ENCODE measurements at regions not wholly inside any gene's neighbourhood (a gene's known extent, or its start where the extent isn't known, plus 50 kb on each side); places are given as distances from the start of the nearest gene placed in this dataset.

- no peak for TF ChIP-seq POLR2A (IDR thresholded peaks at IDR 0.05; ENCODE audit: low read length)
- TF ChIP-seq GATA1 (IDR thresholded peaks at IDR 0.05; ENCODE audit: low read depth, low read length): no peak
Measured at GRCh38 chr13:73653688-73654087, 480.5 kb downstream of the KLF12 start.
